ENCODE measurements at regions not wholly inside any gene's neighbourhood (a gene's known extent, or its start where the extent isn't known, plus 50 kb on each side); places are given as distances from the start of the nearest gene placed in this dataset.
"Not testable (repeated sequence)": the region's sequence is repeated elsewhere in the genome, so short reads cannot be mapped to it uniquely, and the experiment has no call there.

DNA sequence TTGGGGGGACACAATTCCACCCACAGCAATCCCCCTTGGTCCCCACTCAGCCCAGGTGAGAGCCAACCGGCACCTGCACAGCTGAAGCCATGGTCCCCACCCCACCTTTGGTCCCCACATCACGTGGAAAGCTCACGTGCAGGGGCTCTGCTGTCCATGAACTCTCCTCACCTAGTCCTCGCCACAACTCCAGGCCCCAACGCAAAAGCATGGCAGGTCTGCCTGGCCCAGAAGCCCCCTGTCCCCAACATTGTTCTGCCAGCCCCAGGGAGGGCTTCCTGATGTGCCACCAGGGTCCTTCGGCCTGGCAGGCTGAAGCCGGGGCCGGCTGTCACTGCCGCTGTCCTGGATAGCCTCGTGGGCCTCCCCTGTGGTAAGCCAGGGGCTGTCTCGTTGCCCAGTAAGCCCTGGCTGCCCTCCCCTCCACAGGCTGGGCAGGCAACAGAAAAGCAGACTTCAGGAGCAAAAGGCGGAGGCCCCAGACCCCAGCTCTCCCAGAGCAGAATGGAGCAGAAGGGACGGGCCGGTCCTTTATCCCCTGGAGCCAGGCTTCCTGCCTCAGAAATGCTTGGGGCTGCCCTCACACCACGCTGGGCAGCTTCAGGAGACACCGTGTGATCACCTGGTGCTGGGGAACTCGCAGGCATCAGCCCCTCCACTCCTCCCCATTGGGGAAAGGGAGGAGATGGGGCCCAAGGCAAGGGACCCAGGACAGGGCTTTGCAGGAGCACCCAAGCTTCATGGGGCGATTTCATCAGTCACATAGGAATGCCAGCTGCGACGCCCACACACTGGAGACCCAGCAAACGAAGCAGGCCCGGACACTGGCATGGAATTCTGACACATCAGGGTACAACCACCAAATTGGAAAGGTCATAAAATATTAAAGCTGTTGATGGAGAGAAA is 103.7 kb downstream of the ADRA2C start:
- H3K9me3 Mint-ChIP-seq: no peaks in the 10 kb centered on the region
- no peak overlapping the region for H3K27ac Mint-ChIP-seq
- peaks cover 0 to 2% of the 10 kb centered on the region in 2 donors for H3K36me3 Mint-ChIP-seq (ENCODE audit: insufficient read depth in 2 of 2)
- peaks cover 8% of the 10 kb centered on the region for H3K4me1 Mint-ChIP-seq (ENCODE audit: low read depth)
- peaks cover 23% of the 10 kb centered on the region for H3K27me3 Mint-ChIP-seq (ENCODE audit: low read depth)
- ATAC-seq (replicated peaks in 1 of 2) (no peak), DNase-seq (no peak)
- H3K4me3 Mint-ChIP-seq: no peak overlapping the region

DNA sequence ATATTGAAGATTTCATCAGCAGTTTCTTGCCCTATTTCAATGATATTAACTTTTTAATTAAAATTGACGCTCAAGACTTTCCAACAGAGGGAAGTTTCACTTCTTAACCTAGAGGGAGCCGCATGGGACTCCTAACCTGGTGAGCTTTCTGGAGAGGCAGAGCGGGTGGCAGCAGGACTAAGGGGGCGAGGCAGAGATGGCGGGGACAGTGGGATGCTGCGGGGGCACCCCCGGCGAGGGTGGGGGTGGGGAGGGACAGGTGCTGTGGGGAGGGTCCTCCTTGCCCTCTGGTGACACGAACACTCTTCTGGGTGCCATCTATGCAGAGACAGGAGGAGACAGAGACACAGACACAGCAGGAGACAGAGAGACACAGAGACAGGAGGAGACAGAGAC is 104.4 kb downstream of the ADRA2C start:
- H3K9me3 Mint-ChIP-seq: no peaks in the 10 kb centered on the region
- H3K27ac Mint-ChIP-seq: no peak overlapping the region
- DNase-seq (no peak), ATAC-seq (replicated peaks in 1 of 2) (no peak)
- H3K4me3 Mint-ChIP-seq: peak overlapping the region in 1 of 2 donors; percentile 33
- H3K36me3 Mint-ChIP-seq (ENCODE audit: insufficient read depth in 2 of 2): peaks cover 0 to 2% of the 10 kb centered on the region in 2 donors
- peaks cover 27% of the 10 kb centered on the region for H3K27me3 Mint-ChIP-seq (ENCODE audit: low read depth)
- peaks cover 8% of the 10 kb centered on the region for H3K4me1 Mint-ChIP-seq (ENCODE audit: low read depth)

DNA sequence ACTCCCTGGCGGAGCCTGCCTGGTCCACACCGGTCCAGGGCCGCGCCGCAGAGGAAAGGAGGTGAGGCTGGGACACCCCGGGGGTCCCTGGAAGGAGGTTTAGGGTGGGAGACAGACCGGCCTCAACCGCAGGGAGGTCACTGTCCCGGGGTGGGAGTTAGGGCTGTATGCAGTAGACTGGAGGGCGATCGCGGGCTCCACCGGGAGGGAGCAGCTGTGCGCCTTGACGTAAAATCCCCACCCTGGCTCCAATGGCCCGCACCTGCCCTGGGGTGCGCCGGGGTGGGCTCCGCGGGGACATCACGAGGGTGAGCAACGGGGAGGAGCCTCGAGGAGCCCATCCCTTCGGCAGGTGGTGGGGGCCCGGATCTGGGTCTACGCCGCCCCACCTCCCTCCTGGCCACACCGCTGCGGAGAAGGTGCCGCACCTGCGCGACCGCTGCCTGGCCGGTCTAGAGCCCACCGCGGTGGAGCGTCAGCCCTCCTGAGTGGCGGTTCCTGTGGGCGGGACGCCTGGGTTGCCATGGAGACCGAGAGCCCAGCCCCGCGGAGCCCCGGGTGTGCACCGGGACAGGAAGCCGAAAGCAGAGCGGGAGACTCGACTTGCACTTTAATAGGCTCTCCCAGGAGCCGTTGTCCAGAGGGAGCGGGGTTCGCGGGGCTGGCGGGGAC is 105.1 kb downstream of the ADRA2C start:
- H3K4me1 Mint-ChIP-seq (ENCODE audit: low read depth): peaks cover 8% of the 10 kb centered on the region

DNA sequence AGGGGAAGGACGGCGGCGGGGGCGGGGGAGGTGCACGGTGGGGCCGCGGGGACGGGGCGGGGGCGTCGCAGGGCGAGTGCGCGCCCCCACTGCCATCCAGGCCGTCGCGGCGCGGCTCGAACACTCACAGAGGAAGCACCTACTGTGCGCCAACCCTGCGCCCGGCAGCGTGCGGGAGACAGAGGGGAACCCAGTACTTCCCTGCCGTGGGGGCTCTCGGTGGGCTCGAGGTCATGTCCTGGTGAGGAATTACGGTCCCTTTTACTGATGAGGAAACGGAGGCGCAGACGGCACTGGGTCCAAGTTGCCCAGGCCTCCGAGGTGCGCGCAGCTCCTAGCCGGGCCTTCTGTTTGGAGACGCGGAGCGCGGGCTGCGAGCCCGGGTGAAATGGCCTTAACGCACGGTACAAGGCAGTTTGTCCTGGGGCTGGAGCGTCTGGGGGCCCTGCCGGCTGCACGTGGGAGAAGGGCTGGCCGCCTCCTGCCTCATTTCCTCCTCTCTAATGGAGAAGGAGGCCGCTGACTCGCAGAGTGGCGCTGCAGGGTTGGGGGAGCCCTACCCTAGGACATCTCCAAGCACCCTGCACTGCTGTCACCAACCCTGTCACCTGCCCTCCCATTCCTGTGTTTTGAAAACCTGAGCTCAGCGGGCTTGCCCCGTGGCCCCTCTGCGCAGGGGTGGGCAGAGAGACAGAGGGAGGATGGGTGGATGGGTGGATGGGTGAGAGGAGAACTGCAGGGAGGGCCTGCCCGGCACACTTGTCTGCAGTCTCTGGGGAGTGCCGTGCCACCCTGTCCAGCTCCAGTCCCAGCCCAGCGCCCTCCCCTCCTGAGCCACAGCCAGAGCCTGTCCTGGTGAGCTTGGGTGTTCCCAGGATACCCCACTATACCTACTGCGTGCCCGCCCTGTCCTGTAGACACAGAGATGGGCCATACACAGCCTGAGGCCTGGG is 106.0 kb downstream of the ADRA2C start:
- H3K27me3 Mint-ChIP-seq (ENCODE audit: low read depth): peaks cover 34% of the 10 kb centered on the region
- H3K27ac Mint-ChIP-seq: no peak overlapping the region
- H3K9me3 Mint-ChIP-seq: no peaks in the 10 kb centered on the region
- no peak for DNase-seq
- H3K4me3 Mint-ChIP-seq: no peak overlapping the region
- peaks cover 8% of the 10 kb centered on the region for H3K4me1 Mint-ChIP-seq (ENCODE audit: low read depth)
- no peak for ATAC-seq (replicated peaks in 1 of 2)
- peaks cover under 1 to 2% of the 10 kb centered on the region in 2 donors for H3K36me3 Mint-ChIP-seq (ENCODE audit: insufficient read depth in 2 of 2)

More for the DNA sequence above, 105.1 kb downstream of the ADRA2C start:
- peaks cover 34% of the 10 kb centered on the region for H3K27me3 Mint-ChIP-seq (ENCODE audit: low read depth)
- H3K4me3 Mint-ChIP-seq: peak overlapping the region in 1 of 2 donors; percentile 33
- DNase-seq (no peak), ATAC-seq (replicated peaks in 1 of 2) (peak; percentile 32 to 33)
- H3K9me3 Mint-ChIP-seq: no peaks in the 10 kb centered on the region
- peaks cover 0 to 2% of the 10 kb centered on the region in 2 donors for H3K36me3 Mint-ChIP-seq (ENCODE audit: insufficient read depth in 2 of 2)
- no peak overlapping the region for H3K27ac Mint-ChIP-seq

DNA sequence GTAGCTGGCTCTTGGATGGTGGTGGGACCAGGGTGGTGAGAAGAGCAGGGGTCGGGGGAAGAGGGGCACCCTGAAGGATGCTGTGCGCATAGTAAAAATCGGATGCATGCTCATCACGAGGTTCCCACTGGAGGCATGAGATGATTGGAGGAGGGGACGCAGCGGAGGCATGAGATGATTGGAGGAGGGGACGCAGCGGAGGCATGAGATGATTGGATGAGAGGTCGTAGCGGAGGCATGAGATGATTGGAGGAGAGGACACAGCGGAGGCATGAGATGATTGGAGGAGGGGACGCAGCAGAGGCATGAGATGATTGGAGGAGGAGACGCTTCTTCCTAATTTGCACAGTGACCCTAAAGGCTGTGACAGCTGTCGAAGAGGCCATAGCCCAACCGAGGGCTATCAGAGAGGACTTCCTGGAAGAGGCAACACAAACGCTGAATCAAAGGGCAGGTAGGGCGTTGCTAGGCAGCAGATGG is 106.7 kb downstream of the ADRA2C start:
- H3K9me3 Mint-ChIP-seq: no peaks in the 10 kb centered on the region
- no peak overlapping the region for H3K4me3 Mint-ChIP-seq
- peaks cover 2 to 7% of the 10 kb centered on the region in 2 donors for H3K36me3 Mint-ChIP-seq (ENCODE audit: insufficient read depth in 2 of 2)
- DNase-seq: no peak
- no peak overlapping the region for H3K27ac Mint-ChIP-seq
- no peak for ATAC-seq (replicated peaks in 1 of 2)
- peaks cover 8% of the 10 kb centered on the region for H3K4me1 Mint-ChIP-seq (ENCODE audit: low read depth)
- peaks cover 41% of the 10 kb centered on the region for H3K27me3 Mint-ChIP-seq (ENCODE audit: low read depth)

DNA sequence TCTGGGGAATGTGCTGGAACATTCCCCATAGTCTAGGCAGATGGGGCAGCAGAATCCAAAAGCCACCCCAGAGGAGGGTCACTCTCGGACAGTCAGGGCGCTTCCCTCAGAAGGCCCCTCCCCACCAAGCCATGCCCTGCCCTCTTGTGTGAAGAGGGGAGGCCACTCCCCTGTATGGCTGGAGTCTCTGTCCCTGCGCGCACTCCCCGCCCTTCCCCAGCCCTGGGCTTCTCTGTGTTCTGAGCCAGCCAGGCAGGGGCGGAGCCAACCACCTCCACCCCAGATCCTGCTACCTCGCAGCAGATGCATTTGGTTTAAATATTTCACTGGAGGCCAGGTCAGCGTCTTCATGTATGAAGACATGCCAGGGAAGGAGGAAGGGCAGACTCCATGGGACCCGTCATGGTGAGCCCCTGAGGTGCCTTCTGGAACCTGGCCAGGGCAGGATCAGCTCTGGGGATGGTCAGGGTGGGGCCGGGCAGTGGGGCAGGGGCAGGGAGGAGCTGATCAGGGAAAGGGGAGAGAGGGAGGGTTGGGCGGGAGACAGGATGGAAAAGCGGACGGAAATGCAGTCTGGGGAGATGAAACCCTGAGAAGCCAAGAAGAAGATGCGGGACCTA is 107.3 kb downstream of the ADRA2C start:
- no peak overlapping the region for H3K27ac Mint-ChIP-seq
- H3K4me1 Mint-ChIP-seq (ENCODE audit: low read depth): peaks cover 8% of the 10 kb centered on the region
- ATAC-seq (replicated peaks in 1 of 2) (no peak), DNase-seq (no peak)
- no peak overlapping the region for H3K4me3 Mint-ChIP-seq
- H3K36me3 Mint-ChIP-seq (ENCODE audit: insufficient read depth in 2 of 2): peaks cover 2 to 11% of the 10 kb centered on the region in 2 donors
- peaks cover 47% of the 10 kb centered on the region for H3K27me3 Mint-ChIP-seq (ENCODE audit: low read depth)
- no peaks in the 10 kb centered on the region for H3K9me3 Mint-ChIP-seq

DNA sequence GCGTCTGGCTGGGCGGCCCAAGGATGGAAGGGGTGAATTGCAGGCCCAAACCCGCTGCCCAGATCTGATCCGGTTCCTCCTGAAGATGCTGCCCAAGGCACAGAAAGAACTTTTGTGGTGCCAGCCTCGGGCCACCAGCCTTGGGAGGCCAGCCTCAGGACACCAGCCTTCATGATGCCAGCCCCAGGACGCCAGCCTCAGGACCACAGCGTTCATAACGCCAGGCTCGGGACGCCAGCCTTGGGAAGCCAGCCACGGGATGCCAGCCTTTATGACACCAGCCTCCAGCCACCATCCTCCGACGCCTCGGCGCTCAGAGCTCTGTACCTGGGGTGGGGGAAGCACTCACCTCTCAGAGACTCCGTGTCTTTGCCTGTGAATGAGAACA is 107.8 kb downstream of the ADRA2C start:
- Mint-ChIP-seq H3K4me1 (ENCODE audit: low read depth) (peaks cover 9% of the 10 kb centered on the region), H3K27me3 (ENCODE audit: low read depth) (peaks cover 52% of the 10 kb centered on the region), H3K4me3 (no peak overlapping the region), H3K36me3 (ENCODE audit: insufficient read depth in 2 of 2) (peaks cover 2 to 11% of the 10 kb centered on the region in 2 donors), H3K9me3 (no peaks in the 10 kb centered on the region), H3K27ac (no peak overlapping the region)
- DNase-seq: no peak
- ATAC-seq (replicated peaks in 1 of 2): no peak

DNA sequence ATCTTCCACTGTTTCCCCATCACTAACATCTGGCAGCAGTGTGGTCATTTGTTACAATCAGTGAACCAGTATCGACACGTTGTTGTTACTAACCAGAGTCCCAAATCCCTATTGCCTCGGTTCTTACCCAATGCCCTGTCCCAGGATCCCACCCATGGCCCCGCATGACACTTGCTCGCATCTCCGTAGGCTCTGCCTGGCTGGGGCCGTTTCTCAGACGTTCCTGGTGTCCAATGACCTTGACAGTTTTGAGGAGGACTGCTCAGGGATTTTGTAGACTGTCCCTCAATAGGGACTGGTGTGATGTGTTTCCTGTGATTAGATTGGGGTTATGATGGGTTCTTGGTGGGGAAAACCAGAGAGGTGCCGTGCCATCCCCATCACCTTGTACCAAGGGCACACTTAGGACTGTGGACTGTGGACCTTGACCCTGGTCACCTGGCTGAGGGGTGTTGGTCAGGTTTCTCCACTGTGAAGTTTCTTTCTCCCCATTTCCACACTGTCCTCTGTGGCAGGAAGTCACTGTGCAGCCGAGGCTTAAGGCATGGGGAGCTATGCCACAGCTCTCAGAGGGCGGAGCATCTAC is 108.4 kb downstream of the ADRA2C start:
- Mint-ChIP-seq H3K9me3 (no peaks in the 10 kb centered on the region), H3K4me3 (no peak overlapping the region), H3K4me1 (ENCODE audit: low read depth) (peaks cover 15% of the 10 kb centered on the region), H3K27me3 (ENCODE audit: low read depth) (peaks cover 58% of the 10 kb centered on the region), H3K36me3 (ENCODE audit: insufficient read depth in 2 of 2) (peaks cover 2 to 11% of the 10 kb centered on the region in 2 donors), H3K27ac (no peak overlapping the region)
- DNase-seq (no peak), ATAC-seq (replicated peaks in 1 of 2) (no peak)

DNA sequence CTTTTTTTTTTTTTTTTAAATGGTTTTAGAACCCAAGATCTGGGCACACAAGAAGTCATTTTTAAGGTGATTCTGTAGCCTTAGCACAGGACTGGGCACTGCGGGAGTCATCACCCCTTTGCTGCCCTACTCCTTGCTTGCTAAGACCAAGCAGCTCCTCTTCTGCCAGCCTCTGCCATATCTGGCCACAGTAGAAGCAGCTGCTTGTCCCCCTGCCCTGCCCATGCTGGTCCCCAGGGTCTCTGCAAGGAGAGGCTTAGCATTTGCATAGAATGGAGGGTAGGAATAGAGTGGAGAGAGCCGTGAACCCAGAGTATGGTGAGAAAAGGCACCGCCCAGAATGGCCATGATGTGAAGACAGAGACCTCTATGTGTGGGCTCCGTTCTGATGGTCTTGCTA is 109.3 kb downstream of the ADRA2C start:
- H3K27ac Mint-ChIP-seq: no peak overlapping the region
- H3K9me3 Mint-ChIP-seq: no peaks in the 10 kb centered on the region
- ATAC-seq (replicated peaks in 1 of 2): no peak
- H3K36me3 Mint-ChIP-seq (ENCODE audit: insufficient read depth in 2 of 2): peaks cover 2 to 11% of the 10 kb centered on the region in 2 donors
- H3K27me3 Mint-ChIP-seq (ENCODE audit: low read depth): peaks cover 61% of the 10 kb centered on the region
- DNase-seq: no peak
- H3K4me3 Mint-ChIP-seq: no peak overlapping the region
- peaks cover 15% of the 10 kb centered on the region for H3K4me1 Mint-ChIP-seq (ENCODE audit: low read depth)

DNA sequence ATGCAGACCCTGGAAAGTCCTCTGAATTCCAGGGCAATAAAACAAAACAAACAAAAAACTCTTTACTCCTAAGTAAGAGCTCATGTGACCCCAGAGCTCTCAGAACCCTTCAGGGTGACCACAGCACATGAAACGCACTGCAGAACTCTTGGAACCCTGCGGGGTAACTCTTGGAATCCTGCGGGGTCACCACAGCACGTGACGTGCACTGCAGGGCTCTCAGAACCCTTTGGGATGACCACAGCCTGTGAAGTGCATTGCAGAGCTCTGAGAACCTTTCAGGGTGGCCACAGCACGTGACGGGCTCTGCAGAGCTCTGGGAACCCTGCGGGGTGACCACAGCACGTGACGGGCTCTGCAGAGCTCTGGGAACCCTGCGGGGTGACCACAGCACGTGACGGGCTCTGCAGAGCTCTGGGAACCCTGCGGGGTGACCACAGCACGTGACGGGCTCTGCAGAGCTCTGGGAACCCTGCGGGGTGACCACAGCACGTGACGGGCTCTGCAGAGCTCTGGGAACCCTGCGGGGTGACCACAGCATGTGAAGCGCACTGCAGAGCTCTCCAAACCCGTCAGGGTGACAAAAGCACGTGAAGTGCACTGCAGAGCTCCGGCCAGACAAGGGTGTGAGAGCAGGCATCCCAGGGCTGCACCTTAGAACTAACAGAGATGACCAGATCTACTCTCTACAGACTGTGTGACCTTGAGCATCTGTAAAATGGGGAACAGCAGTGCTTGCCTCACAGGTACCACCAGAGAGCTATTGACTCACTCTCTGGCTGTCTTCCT is 110.1 kb downstream of the ADRA2C start:
- not testable (repeated sequence) for H3K4me3 Mint-ChIP-seq; H3K27ac Mint-ChIP-seq; H3K9me3 Mint-ChIP-seq; DNase-seq; ATAC-seq (replicated peaks in 1 of 2); H3K4me1 Mint-ChIP-seq (ENCODE audit: low read depth)
- H3K27me3 Mint-ChIP-seq (ENCODE audit: low read depth): peaks cover 53% of the 10 kb centered on the region
- peaks cover 0 to 11% of the 10 kb centered on the region in 2 donors for H3K36me3 Mint-ChIP-seq (ENCODE audit: insufficient read depth in 2 of 2)

DNA sequence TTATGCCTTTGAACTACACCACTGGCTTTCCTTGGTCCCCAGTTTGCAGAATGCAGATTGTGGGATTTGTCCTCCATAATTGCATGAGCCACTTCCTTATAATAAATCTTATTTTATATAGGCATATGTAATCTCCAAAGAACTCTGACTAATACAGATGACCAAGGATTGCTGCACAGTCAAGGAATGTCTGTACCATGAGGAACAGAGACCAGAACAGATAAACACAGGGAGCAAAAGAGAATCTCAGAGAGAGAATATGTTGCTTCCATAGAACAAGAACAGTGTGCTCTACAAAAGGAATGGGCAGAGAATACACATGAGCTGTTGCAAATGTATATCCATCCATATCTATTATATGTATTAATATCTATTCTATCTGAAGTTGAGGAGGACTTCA is 111.1 kb downstream of the ADRA2C start:
- no peak overlapping the region for H3K4me3 Mint-ChIP-seq
- H3K27me3 Mint-ChIP-seq (ENCODE audit: low read depth): peaks cover 52% of the 10 kb centered on the region
- no peak overlapping the region for H3K27ac Mint-ChIP-seq

More for the DNA sequence above, 111.1 kb downstream of the ADRA2C start:
- Mint-ChIP-seq H3K9me3 (no peaks in the 10 kb centered on the region), H3K4me1 (ENCODE audit: low read depth) (peaks cover 6% of the 10 kb centered on the region), H3K36me3 (ENCODE audit: insufficient read depth in 2 of 2) (peaks cover 0 to 11% of the 10 kb centered on the region in 2 donors)
- no peak for ATAC-seq (replicated peaks in 1 of 2)
- DNase-seq: no peak
